GM12872 (cell line): ENCODE measurements at regions not wholly inside any gene's neighbourhood (a gene's known extent, or its start where the extent isn't known, plus 50 kb on each side); places are given as distances from the start of the nearest gene placed in this dataset.

Experiments
- CTCF ChIP-seq: IDR thresholded peaks from 3 replicates; pipeline ENCODE4 v1.5.1; 2011; ENCODE audit warnings: low read depth, mild to moderate bottlenecking, low read length, moderate library complexity; ENCODE audit not compliant: insufficient read depth

GRCh38 chr12:131311764-131312163 lies 358.1 kb downstream of the ADGRD1 start:
- no peak for TF ChIP-seq CTCF

- no peak for TF ChIP-seq CTCF
Observed at GRCh38 chr12:131312793-131313545, 359.3 kb downstream of the ADGRD1 start.

- TF ChIP-seq CTCF = no peak
Observed at GRCh38 chr12:131313635-131314034, 359.9 kb downstream of the ADGRD1 start.

- no peak for TF ChIP-seq CTCF
Observed at GRCh38 chr12:131314524-131315090, 360.9 kb downstream of the ADGRD1 start.

GRCh38 chr12:131315601-131316000 lies 361.9 kb downstream of the ADGRD1 start:
- no peak for TF ChIP-seq CTCF

GRCh38 chr12:131316388-131316787 lies 362.7 kb downstream of the ADGRD1 start:
- no peak for TF ChIP-seq CTCF

- TF ChIP-seq CTCF = no peak
Observed at GRCh38 chr12:131318045-131318685, 364.5 kb downstream of the ADGRD1 start.
